IMR-90 (cell line): ENCODE measurements at regions not wholly inside any gene's neighbourhood (a gene's known extent, or its start where the extent isn't known, plus 50 kb on each side); places are given as distances from the start of the nearest gene placed in this dataset.
"Not testable (repeated sequence)": the region's sequence is repeated elsewhere in the genome, so short reads cannot be mapped to it uniquely, and the experiment has no call there.

ENCODE experiments used
- ATAC-seq: fragments of 200-7000 bp; cut with Tn5 transposase; 2 replicates; pipeline ENCODE4 v1.9.1; 2020; ENCODE audit warnings: low read depth, mild to moderate bottlenecking, moderate library complexity
- BruUV-seq: library from RNA; stranded (reverse); fragments of 400-500 nt; replicated peaks from 2 replicates; lab custom pipeline; 2021; lab: Mats Ljungman, UMichigan
- CTCF ChIA-PET: fragments of 300-600 bp; formaldehyde crosslinking; extraction: SDS; loops from one replicate; lab custom pipeline; 2021; ENCODE audit warnings: antibody characterized with exemption; lab: Yijun Ruan, JAX
- POLR2A ChIA-PET: fragments of 300-600 bp; sonication (Branson Sonifier 250); formaldehyde crosslinking; loops from one replicate; lab custom pipeline; 2022; ENCODE audit warnings: antibody characterized with exemption; ENCODE audit not compliant: unreplicated experiment; lab: Charles Lee
- DNase-seq: peaks from one replicate; pipeline ENCODE4 v3.0.0; 2013
- H2AFZ ChIP-seq: replicated peaks from 2 replicates; pipeline ENCODE3; 2013; ENCODE audit warnings: low read length, mild to moderate bottlenecking; ENCODE audit not compliant: poor library complexity
- H2AK5ac ChIP-seq: 2 replicates; pipeline ENCODE4 v1.6.1; 2013; ENCODE audit warnings: low read depth, low read length, inconsistent platforms
- H2AK9ac ChIP-seq: replicated peaks from 2 replicates; pipeline ENCODE3; 2013; ENCODE audit warnings: mild to moderate bottlenecking, low read depth, low read length, moderate library complexity; ENCODE audit not compliant: poor library complexity
- H2BK120ac ChIP-seq: 2 replicates; pipeline ENCODE4 v1.6.1; 2013; ENCODE audit warnings: low read depth, low read length, inconsistent platforms
- H2BK15ac ChIP-seq: 3 replicates; pipeline ENCODE4 v1.6.1; 2013; ENCODE audit warnings: low read depth, low read length, inconsistent platforms
- H2BK20ac ChIP-seq: 2 replicates; pipeline ENCODE4 v1.6.1; 2013; ENCODE audit warnings: low read depth, mild to moderate bottlenecking, inconsistent platforms, low read length, moderate library complexity
- H2BK5ac ChIP-seq: 2 replicates; pipeline ENCODE4 v1.6.1; 2013; ENCODE audit warnings: mild to moderate bottlenecking, low read depth, low read length, inconsistent platforms; ENCODE audit not compliant: poor library complexity, severe bottlenecking
- H3K14ac ChIP-seq: replicated peaks from 2 replicates; pipeline ENCODE4 v1.6.1; 2013; ENCODE audit warnings: low read depth, low read length, inconsistent platforms
- H3K18ac ChIP-seq: 2 replicates; pipeline ENCODE4 v1.6.1; 2013; ENCODE audit warnings: low read depth, low read length, control low read depth
- H3K23ac ChIP-seq: 2 replicates; pipeline ENCODE4 v1.6.1; 2013; ENCODE audit warnings: low read depth, low read length, inconsistent platforms
- H3K27ac ChIP-seq: 2 replicates; pipeline ENCODE4 v1.5.1; 2013; ENCODE audit warnings: mild to moderate bottlenecking, control low read depth, low read length; ENCODE audit not compliant: insufficient read depth
- H3K27me3 ChIP-seq: 2 replicates; pipeline ENCODE4 v1.6.1; 2013; ENCODE audit warnings: low read length; ENCODE audit not compliant: control insufficient read depth, insufficient read depth
- H3K36me3 ChIP-seq: 2 replicates; pipeline ENCODE4 v1.6.1; 2013; ENCODE audit warnings: low read length, mixed read lengths; ENCODE audit not compliant: control insufficient read depth, insufficient read depth
- H3K4ac ChIP-seq: 2 replicates; pipeline ENCODE4 v1.6.1; 2013; ENCODE audit warnings: low read depth, low read length, inconsistent platforms
- H3K4me1 ChIP-seq: 2 replicates; pipeline ENCODE4 v1.6.1; 2013; ENCODE audit warnings: low read length, mixed read lengths; ENCODE audit not compliant: control insufficient read depth, insufficient read depth
- H3K4me2 ChIP-seq: 2 replicates; pipeline ENCODE4 v1.6.1; 2013; ENCODE audit warnings: low read depth, mild to moderate bottlenecking, control low read depth, low read length, moderate library complexity
- H3K4me3 ChIP-seq: 2 replicates; pipeline ENCODE4 v1.5.1; 2013; ENCODE audit warnings: low read depth, mild to moderate bottlenecking, control low read depth, low read length, moderate library complexity; ENCODE audit not compliant: insufficient read depth
- H3K56ac ChIP-seq: 2 replicates; pipeline ENCODE4 v1.6.1; 2013; ENCODE audit warnings: low read length, inconsistent platforms; ENCODE audit not compliant: insufficient read depth; ENCODE audit errors: extremely low read depth
- H3K79me1 ChIP-seq, 2 experiments: 2 replicates each; pipeline ENCODE4 v1.6.1; 2013; ENCODE audit warnings: low read length in 2 of 2, inconsistent platforms in 1 of 2, low read depth in 1 of 2
- H3K9ac ChIP-seq: 2 replicates; pipeline ENCODE4 v1.6.1; 2013; ENCODE audit warnings: low read depth, low read length, control low read depth
- H3K9me1 ChIP-seq: 2 replicates; pipeline ENCODE4 v1.6.1; 2013; ENCODE audit warnings: low read length, inconsistent platforms; ENCODE audit not compliant: insufficient read depth
- H3K9me3 ChIP-seq: 2 replicates; pipeline ENCODE4 v1.6.1; 2013; ENCODE audit warnings: low read length; ENCODE audit not compliant: control insufficient read depth, insufficient read depth
- H4K20me1 ChIP-seq: 2 replicates; pipeline ENCODE4 v1.6.1; 2013; ENCODE audit warnings: low read length, inconsistent platforms; ENCODE audit not compliant: insufficient read depth
- H4K5ac ChIP-seq: 2 replicates; pipeline ENCODE4 v1.6.1; 2013; ENCODE audit warnings: mild to moderate bottlenecking, low read depth, low read length, control low read depth
- H4K8ac ChIP-seq, 2 experiments: 2 replicates each; pipeline ENCODE4 v1.6.1; 2013; ENCODE audit warnings: low read depth in 2 of 2, low read length in 2 of 2, control low read depth in 1 of 2, inconsistent platforms in 1 of 2
- H4K91ac ChIP-seq: 2 replicates; pipeline ENCODE4 v1.6.1; 2013; ENCODE audit warnings: low read depth, low read length, inconsistent platforms; ENCODE audit not compliant: insufficient read depth
- MXI1 ChIP-seq: IDR thresholded peaks from 2 replicates; pipeline ENCODE4 v1.6.1; 2012; ENCODE audit warnings: low read depth, mild to moderate bottlenecking, low read length, moderate library complexity, borderline replicate concordance
- WGBS, 2 experiments: methylation state at CpG; one replicate each; pipeline versions ENCODE4 v1.1.5 to v1.1.7; 2013; ENCODE audit warnings: missing lambda C conversion rate in 2 of 2; ENCODE audit not compliant: insufficient read length in 1 of 2; ENCODE audit errors: extremely low coverage in 2 of 2; 5-methylcytosine and 5-hydroxymethylcytosine counted together
- dilution Hi-C: fragments of 300-500 bp; cut with HindIII; formaldehyde crosslinking; loops from one replicate; pipeline ENCODE4 v1.14.3; 2018; ENCODE audit warnings: low sequenced_read_pairs; ENCODE audit not compliant: unreplicated experiment
- in situ Hi-C: fragments of 300-500 bp; cut with MboI; formaldehyde crosslinking; loops from 3 replicates; pipeline ENCODE4 v1.14.3; 2019; ENCODE audit warnings: low sequenced_read_pairs, inconsistent platforms, mixed read lengths
- intact Hi-C: fragments of 100-400 bp; cut with micrococcal nuclease; formaldehyde crosslinking; loops from 2 replicates; pipeline ENCODE4 v1.10.0; 2022

- no peak for TF ChIP-seq MXI1
Observed at GRCh38 chr6:1162367-1163275, 149.3 kb upstream of the FOXQ1 start (continued).

- H2BK120ac ChIP-seq, H2BK5ac ChIP-seq, H4K5ac ChIP-seq, H3K36me3 ChIP-seq, H2BK20ac ChIP-seq, H2AK9ac ChIP-seq, H3K27ac ChIP-seq, intact Hi-C loops, H3K4ac ChIP-seq, BruUV-seq, H3K79me1 ChIP-seq, H2AK5ac ChIP-seq, H3K27me3 ChIP-seq, DNase-seq, H2AFZ ChIP-seq, H3K9me1 ChIP-seq, H4K91ac ChIP-seq, H3K4me3 ChIP-seq, H3K9me3 ChIP-seq, H3K18ac ChIP-seq, dilution Hi-C loops, POLR2A ChIA-PET, H3K4me1 ChIP-seq, H3K56ac ChIP-seq, H2BK15ac ChIP-seq, ATAC-seq, H4K8ac ChIP-seq, H3K23ac ChIP-seq, H3K14ac ChIP-seq, in situ Hi-C loops, CTCF ChIA-PET, H4K20me1 ChIP-seq, H3K9ac ChIP-seq, H3K4me2 ChIP-seq: not testable (repeated sequence)
- no CpG with 5 or more reads among the region's 3 CpGs for WGBS, 2 experiments
Observed at GRCh38 chr6:1156411-1156810, 155.5 kb upstream of the FOXQ1 start.
